Fibroblast of villous mesenchyme (primary cell): ENCODE measurements at regions not wholly inside any gene's neighbourhood (a gene's known extent, or its start where the extent isn't known, plus 50 kb on each side); places are given as distances from the start of the nearest gene placed in this dataset.

Source experiments
- DNase-seq: peaks from one replicate; pipeline ENCODE4 v3.0.0-alpha.2; 2010; ENCODE audit warnings: low read depth
- H3K4me3 ChIP-seq: 2 replicates; pipeline ENCODE4 v1.5.1; 2011; ENCODE audit warnings: low read depth, mild to moderate bottlenecking, low read length
- TF ChIP-seq, protein P1 (sequence below): IDR thresholded peaks from 2 replicates; pipeline ENCODE4 v1.5.1; 2012; ENCODE audit warnings: low read depth, mild to moderate bottlenecking, low read length; ENCODE audit not compliant: insufficient read depth

DNA sequence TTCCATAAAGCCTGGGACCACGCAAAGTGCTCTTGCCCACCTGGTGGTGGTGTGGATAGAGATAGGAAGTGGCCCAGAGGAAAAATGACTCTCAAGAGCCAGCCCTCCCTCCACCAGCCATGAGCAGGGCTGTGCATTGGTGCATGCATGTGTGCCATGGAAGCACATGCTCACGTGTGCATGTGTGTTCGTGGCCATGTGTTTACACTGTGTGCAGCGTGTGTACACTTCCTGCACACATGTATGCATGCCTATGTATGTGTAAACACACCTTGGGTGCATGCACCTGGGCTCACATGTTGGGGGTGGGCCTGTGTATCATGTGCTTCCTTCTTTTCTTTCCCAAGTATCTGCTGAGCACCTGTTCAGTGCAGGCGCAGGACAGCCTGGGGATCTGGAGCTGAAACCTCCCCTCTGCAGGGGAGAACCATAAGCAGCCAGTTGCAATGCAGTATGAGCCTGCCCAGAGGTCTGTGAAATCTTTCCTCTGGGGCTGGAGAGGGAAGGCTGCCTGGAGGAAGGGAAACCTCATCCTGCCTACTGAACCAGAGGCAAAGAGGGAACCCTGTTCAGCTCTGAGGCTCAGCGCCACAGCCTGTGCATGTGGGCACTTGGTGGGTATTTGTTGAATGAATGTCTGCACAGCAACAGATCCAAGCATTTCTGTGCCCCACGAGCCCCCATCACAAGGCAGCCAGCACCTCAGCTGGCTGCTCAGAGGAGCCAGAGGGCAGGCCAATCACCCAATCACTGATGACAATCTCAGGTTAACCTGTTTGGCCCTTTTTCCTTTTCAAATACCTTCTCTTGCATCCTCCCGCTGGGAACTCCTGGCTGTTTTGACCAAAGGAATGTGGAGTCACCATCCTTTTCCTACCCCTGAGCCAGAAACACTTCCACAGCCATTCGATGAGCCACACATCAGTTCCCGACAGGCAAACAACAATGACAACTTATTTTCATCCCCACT lies 327.0 kb downstream of the NPHP4 start:
- no peak for DNase-seq
- H3K4me3 ChIP-seq, result no peak overlapping the region
- TF ChIP-seq, protein P1, sequence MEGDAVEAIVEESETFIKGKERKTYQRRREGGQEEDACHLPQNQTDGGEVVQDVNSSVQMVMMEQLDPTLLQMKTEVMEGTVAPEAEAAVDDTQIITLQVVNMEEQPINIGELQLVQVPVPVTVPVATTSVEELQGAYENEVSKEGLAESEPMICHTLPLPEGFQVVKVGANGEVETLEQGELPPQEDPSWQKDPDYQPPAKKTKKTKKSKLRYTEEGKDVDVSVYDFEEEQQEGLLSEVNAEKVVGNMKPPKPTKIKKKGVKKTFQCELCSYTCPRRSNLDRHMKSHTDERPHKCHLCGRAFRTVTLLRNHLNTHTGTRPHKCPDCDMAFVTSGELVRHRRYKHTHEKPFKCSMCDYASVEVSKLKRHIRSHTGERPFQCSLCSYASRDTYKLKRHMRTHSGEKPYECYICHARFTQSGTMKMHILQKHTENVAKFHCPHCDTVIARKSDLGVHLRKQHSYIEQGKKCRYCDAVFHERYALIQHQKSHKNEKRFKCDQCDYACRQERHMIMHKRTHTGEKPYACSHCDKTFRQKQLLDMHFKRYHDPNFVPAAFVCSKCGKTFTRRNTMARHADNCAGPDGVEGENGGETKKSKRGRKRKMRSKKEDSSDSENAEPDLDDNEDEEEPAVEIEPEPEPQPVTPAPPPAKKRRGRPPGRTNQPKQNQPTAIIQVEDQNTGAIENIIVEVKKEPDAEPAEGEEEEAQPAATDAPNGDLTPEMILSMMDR, result no peak

DNA sequence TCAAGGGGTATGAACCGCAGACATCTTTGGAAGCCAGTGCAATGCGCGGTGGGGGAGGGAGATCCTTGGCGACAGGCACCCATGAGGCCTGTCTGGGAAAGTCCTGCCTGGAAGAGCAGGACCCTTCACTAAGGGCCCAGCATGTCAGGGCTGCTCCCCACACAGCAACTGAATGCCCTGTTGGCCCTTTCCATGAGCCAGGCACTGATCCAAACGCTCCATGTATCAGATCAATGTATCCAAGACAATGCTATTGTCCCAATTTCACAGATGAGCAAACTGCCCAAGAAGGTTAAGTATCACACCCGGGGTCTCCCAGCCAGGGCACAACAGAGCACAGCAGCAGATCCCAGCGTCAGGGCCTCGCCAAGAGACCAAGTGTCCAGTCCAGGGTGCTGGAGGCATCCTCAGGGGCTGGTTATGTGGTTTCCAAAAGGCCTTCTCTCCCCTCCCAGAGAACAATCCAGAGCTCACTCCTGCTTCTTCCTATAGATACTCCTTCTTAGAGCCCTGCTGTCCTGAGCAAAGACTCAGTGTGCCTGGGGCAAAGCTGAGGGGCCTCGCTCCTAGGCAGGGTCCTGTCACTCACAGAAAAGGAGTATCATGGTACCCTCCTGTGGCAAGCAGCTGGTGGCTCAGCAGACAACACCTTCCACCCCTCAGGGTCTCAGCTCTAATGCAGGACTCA lies 328.0 kb downstream of the NPHP4 start:
- TF ChIP-seq, protein P1, result no peak
- no peak for DNase-seq
- H3K4me3 ChIP-seq, result no peak overlapping the region

DNA sequence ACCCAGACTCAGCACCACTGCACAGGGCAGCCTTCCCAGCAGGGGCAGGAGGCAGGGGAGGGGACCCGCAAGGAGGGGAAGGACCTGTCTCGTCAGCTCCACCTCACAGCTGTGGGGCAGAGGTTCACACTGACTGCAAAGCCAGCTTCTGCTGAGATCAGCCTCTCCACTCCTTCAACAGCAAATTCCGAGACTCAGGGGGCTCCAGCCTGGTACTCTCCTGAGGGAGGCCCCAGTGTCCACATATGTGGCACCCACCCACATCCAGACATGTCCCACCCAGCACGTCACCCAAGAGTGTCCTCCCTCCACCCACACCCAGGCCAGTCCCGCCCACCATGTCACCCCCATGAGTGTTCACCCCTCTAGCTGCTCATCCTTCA lies 329.5 kb downstream of the NPHP4 start:
- TF ChIP-seq, protein P1, result no peak
- DNase-seq, result no peak
- H3K4me3 ChIP-seq, result no peak overlapping the region

DNA sequence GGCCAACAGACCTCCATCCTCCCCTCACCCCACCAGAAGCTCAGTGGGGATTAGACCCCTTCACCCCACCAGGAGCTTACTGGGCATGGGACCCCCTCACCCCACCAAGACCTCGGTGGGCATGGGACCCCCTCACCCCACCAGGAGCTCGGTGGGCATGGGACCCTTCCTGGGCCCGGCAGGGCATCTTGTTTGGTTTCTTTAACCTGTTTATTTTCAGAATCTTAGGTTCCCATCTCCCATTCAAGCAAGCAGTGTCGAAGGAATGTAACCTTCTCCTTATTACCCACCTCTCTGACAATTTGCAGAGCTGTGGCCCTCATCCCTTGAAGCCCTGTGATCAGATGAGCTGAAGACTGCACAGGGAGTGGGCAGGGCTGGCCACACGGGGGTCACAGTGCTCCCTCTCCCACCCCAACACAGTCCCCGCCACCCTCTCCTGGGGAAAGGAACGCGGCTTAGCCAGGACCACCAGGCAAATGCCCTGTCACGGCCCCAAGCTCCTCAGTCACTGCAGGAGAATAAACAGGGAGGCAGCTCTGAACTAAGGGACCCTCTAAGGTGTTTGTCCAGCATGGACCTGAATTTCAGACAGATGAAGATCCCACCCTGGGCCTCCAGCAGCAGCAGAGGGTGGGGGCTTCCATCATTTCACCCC lies 330.0 kb downstream of the NPHP4 start:
- no peak overlapping the region for H3K4me3 ChIP-seq

DNA sequence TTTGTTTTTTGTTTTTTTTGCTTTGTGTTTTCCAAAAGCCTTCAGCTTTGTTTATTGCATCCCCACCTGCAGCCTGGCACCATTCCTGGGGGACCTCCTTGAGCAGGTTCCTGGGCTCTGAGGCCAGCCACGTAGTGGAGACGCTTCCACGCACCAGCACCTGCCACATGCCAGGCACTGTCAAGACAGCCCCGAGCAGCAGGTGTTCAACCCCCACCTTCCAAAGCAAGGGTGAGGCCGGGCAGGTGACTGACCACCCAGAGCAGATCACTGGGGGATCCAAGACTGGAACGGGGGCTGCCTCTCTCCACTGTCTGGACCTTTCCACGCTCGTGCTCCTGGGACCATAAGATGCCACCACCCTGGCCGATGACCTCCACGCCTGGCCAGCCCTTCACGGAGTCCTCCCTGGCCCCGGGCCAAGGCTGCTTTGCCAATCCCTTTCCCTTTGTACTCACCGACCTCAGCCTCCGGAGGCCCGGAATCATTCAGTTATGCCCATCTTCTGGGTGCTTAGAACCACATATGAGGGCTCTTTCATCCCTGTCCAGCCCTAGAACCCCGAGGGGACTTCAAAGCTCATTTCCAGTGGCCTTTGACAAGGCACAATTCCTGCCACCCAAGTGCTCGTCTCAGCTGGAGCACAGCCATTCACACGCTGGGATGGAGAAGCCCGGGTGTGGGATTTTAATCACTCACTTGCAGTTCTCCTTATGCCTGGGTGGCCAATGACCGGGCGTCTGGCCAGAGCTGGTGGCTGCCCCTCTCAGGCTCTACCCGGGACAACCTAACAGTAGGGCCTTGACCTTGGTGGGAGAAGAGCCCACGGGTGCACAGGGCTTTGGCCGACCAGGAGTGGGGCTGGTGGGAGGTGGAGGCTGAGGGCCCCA lies 330.8 kb downstream of the NPHP4 start:
- H3K4me3 ChIP-seq, result no peak overlapping the region
- TF ChIP-seq, protein P1, result no peak

More for the DNA sequence above, 330.0 kb downstream of the NPHP4 start:
- TF ChIP-seq, protein P1, result no peak
- no peak for DNase-seq

More for the DNA sequence above, 330.8 kb downstream of the NPHP4 start:
- no peak for DNase-seq
